ENCODE measurements at regions not wholly inside any gene's neighbourhood (a gene's known extent, or its start where the extent isn't known, plus 50 kb on each side); places are given as distances from the start of the nearest gene placed in this dataset.
"Not testable (repeated sequence)": the region's sequence is repeated elsewhere in the genome, so short reads cannot be mapped to it uniquely, and the experiment has no call there.

- H3K36me3 ChIP-seq (replicated peaks in 1 of 2; ENCODE audit: control insufficient read depth in 2 of 2, insufficient read depth in 2 of 2, low read length in 2 of 2); H2AFZ ChIP-seq (ENCODE audit: low read length); H2BK5ac ChIP-seq (ENCODE audit: low read length); DNase-seq (ENCODE audit: low spot score); H3K27ac ChIP-seq (replicated peaks; ENCODE audit: low read length); H3K4me1 ChIP-seq (ENCODE audit: control insufficient read depth in 2 of 2, insufficient read depth in 1 of 2, low read depth in 1 of 2, low read length in 2 of 2); H3K23ac ChIP-seq (ENCODE audit: low read depth, low read length, poor library complexity); H2BK15ac ChIP-seq (ENCODE audit: low read length); H2AK5ac ChIP-seq (ENCODE audit: low read depth, low read length); H3K14ac ChIP-seq (ENCODE audit: low read length); H3K9me3 ChIP-seq (replicated peaks in 1 of 2; ENCODE audit: control insufficient read depth in 2 of 2, insufficient read depth in 1 of 2, low read depth in 1 of 2, low read length in 2 of 2); H3K4ac ChIP-seq (ENCODE audit: low read length); H3K4me3 ChIP-seq (ENCODE audit: low read length in 2 of 2); H4K8ac ChIP-seq (ENCODE audit: low read depth, low read length); H3K79me1 ChIP-seq (ENCODE audit: low read depth, low read length); H4K91ac ChIP-seq (ENCODE audit: low read depth, low read length, poor library complexity); H3K9ac ChIP-seq (ENCODE audit: low read depth, low read length, poor library complexity); H3K18ac ChIP-seq (ENCODE audit: low read length); H3K4me2 ChIP-seq (ENCODE audit: insufficient read depth, low read length, poor library complexity, severe bottlenecking); H2BK12ac ChIP-seq (ENCODE audit: low read length); H2BK120ac ChIP-seq (ENCODE audit: low read depth, low read length); H3K27me3 ChIP-seq (ENCODE audit: control insufficient read depth in 3 of 3, insufficient read depth in 3 of 3, low read depth in 1 of 3, low read length in 3 of 3): not testable (repeated sequence)
- WGBS, 2 donors (ENCODE audit: extremely low coverage in 2 of 2, insufficient read length in 2 of 2, insufficient replicate concordance in 1 of 2) = no CpG with 5 or more reads among the region's 9 CpGs
These were observed 88.2 kb downstream of the TRIM69 start for GRCh38 chr15:44824277-44825145.

- not testable (repeated sequence) for H4K91ac ChIP-seq (ENCODE audit: low read depth, low read length, poor library complexity); H3K9me3 ChIP-seq (replicated peaks in 1 of 2; ENCODE audit: control insufficient read depth in 2 of 2, insufficient read depth in 1 of 2, low read depth in 1 of 2, low read length in 2 of 2); H2AK5ac ChIP-seq (ENCODE audit: low read depth, low read length); H3K23ac ChIP-seq (ENCODE audit: low read depth, low read length, poor library complexity); H3K4me1 ChIP-seq (ENCODE audit: control insufficient read depth in 2 of 2, insufficient read depth in 1 of 2, low read depth in 1 of 2, low read length in 2 of 2); H3K4me3 ChIP-seq (ENCODE audit: low read length in 2 of 2); H3K4ac ChIP-seq (ENCODE audit: low read length); DNase-seq (ENCODE audit: low spot score); H2BK15ac ChIP-seq (ENCODE audit: low read length); H3K18ac ChIP-seq (ENCODE audit: low read length); H2BK12ac ChIP-seq (ENCODE audit: low read length); H3K4me2 ChIP-seq (ENCODE audit: insufficient read depth, low read length, poor library complexity, severe bottlenecking); H3K27me3 ChIP-seq (ENCODE audit: control insufficient read depth in 3 of 3, insufficient read depth in 3 of 3, low read depth in 1 of 3, low read length in 3 of 3); H4K8ac ChIP-seq (ENCODE audit: low read depth, low read length); H3K14ac ChIP-seq (ENCODE audit: low read length); H2BK5ac ChIP-seq (ENCODE audit: low read length); H3K27ac ChIP-seq (replicated peaks; ENCODE audit: low read length); H3K36me3 ChIP-seq (replicated peaks in 1 of 2; ENCODE audit: control insufficient read depth in 2 of 2, insufficient read depth in 2 of 2, low read length in 2 of 2); H2BK120ac ChIP-seq (ENCODE audit: low read depth, low read length); H2AFZ ChIP-seq (ENCODE audit: low read length); H3K79me1 ChIP-seq (ENCODE audit: low read depth, low read length); H3K9ac ChIP-seq (ENCODE audit: low read depth, low read length, poor library complexity)
- WGBS, 2 donors (ENCODE audit: extremely low coverage in 2 of 2, insufficient read length in 2 of 2, insufficient replicate concordance in 1 of 2) = no CpG with 5 or more reads among the region's 1 CpG
These were observed 90.3 kb downstream of the TRIM69 start for GRCh38 chr15:44826583-44826982.

- no CpG with 5 or more reads among the region's 14 CpGs for WGBS, 2 donors (ENCODE audit: extremely low coverage in 2 of 2, insufficient read length in 2 of 2, insufficient replicate concordance in 1 of 2)
- not testable (repeated sequence) for H2BK15ac ChIP-seq (ENCODE audit: low read length); H4K91ac ChIP-seq (ENCODE audit: low read depth, low read length, poor library complexity); H3K79me1 ChIP-seq (ENCODE audit: low read depth, low read length); H4K8ac ChIP-seq (ENCODE audit: low read depth, low read length); H2AFZ ChIP-seq (ENCODE audit: low read length); H3K36me3 ChIP-seq (replicated peaks in 1 of 2; ENCODE audit: control insufficient read depth in 2 of 2, insufficient read depth in 2 of 2, low read length in 2 of 2); H3K4me1 ChIP-seq (ENCODE audit: control insufficient read depth in 2 of 2, insufficient read depth in 1 of 2, low read depth in 1 of 2, low read length in 2 of 2); H2AK5ac ChIP-seq (ENCODE audit: low read depth, low read length); H3K27ac ChIP-seq (replicated peaks; ENCODE audit: low read length); H3K9ac ChIP-seq (ENCODE audit: low read depth, low read length, poor library complexity); H3K9me3 ChIP-seq (replicated peaks in 1 of 2; ENCODE audit: control insufficient read depth in 2 of 2, insufficient read depth in 1 of 2, low read depth in 1 of 2, low read length in 2 of 2); H3K4me3 ChIP-seq (ENCODE audit: low read length in 2 of 2); H2BK120ac ChIP-seq (ENCODE audit: low read depth, low read length); H2BK12ac ChIP-seq (ENCODE audit: low read length); H3K4ac ChIP-seq (ENCODE audit: low read length); H2BK5ac ChIP-seq (ENCODE audit: low read length); H3K14ac ChIP-seq (ENCODE audit: low read length); DNase-seq (ENCODE audit: low spot score); H3K23ac ChIP-seq (ENCODE audit: low read depth, low read length, poor library complexity); H3K18ac ChIP-seq (ENCODE audit: low read length); H3K4me2 ChIP-seq (ENCODE audit: insufficient read depth, low read length, poor library complexity, severe bottlenecking); H3K27me3 ChIP-seq (ENCODE audit: control insufficient read depth in 3 of 3, insufficient read depth in 3 of 3, low read depth in 1 of 3, low read length in 3 of 3)
These were observed 92.0 kb downstream of the TRIM69 start for GRCh38 chr15:44828229-44828914.

- H4K8ac ChIP-seq (ENCODE audit: low read depth, low read length); H3K4ac ChIP-seq (ENCODE audit: low read length); H2BK5ac ChIP-seq (ENCODE audit: low read length); H3K79me1 ChIP-seq (ENCODE audit: low read depth, low read length); H3K9me3 ChIP-seq (replicated peaks in 1 of 2; ENCODE audit: control insufficient read depth in 2 of 2, insufficient read depth in 1 of 2, low read depth in 1 of 2, low read length in 2 of 2); H3K4me1 ChIP-seq (ENCODE audit: control insufficient read depth in 2 of 2, insufficient read depth in 1 of 2, low read depth in 1 of 2, low read length in 2 of 2); H3K23ac ChIP-seq (ENCODE audit: low read depth, low read length, poor library complexity); H3K14ac ChIP-seq (ENCODE audit: low read length); H2AK5ac ChIP-seq (ENCODE audit: low read depth, low read length); H4K91ac ChIP-seq (ENCODE audit: low read depth, low read length, poor library complexity); H3K4me2 ChIP-seq (ENCODE audit: insufficient read depth, low read length, poor library complexity, severe bottlenecking); H3K27ac ChIP-seq (replicated peaks; ENCODE audit: low read length); H2BK12ac ChIP-seq (ENCODE audit: low read length); DNase-seq (ENCODE audit: low spot score); H2BK120ac ChIP-seq (ENCODE audit: low read depth, low read length); H2AFZ ChIP-seq (ENCODE audit: low read length); H3K36me3 ChIP-seq (replicated peaks in 1 of 2; ENCODE audit: control insufficient read depth in 2 of 2, insufficient read depth in 2 of 2, low read length in 2 of 2); H3K9ac ChIP-seq (ENCODE audit: low read depth, low read length, poor library complexity); H3K18ac ChIP-seq (ENCODE audit: low read length); H3K4me3 ChIP-seq (ENCODE audit: low read length in 2 of 2); H2BK15ac ChIP-seq (ENCODE audit: low read length); H3K27me3 ChIP-seq (ENCODE audit: control insufficient read depth in 3 of 3, insufficient read depth in 3 of 3, low read depth in 1 of 3, low read length in 3 of 3): not testable (repeated sequence)
- WGBS, 2 donors (ENCODE audit: extremely low coverage in 2 of 2, insufficient read length in 2 of 2, insufficient replicate concordance in 1 of 2) = no CpG with 5 or more reads among the region's 4 CpGs
These were observed 92.8 kb downstream of the TRIM69 start for GRCh38 chr15:44829150-44829549.

Data from neuronal stem cell (in vitro differentiated cells).